Esophagus muscularis mucosa (tissue), 4 donors: ENCODE measurements at regions not wholly inside any gene's neighbourhood (a gene's known extent, or its start where the extent isn't known, plus 50 kb on each side); places are given as distances from the start of the nearest gene placed in this dataset.

Experiments used
- CTCF ChIP-seq, 3 experiments: fragments of 200-600 bp in 2 of 3; fragments of 450-650 bp in 1 of 3; sonication (generic) in 2 of 3; IDR thresholded peaks; one replicate each; pipeline ENCODE4 v1.5.1; 2017 to 2019; ENCODE audit warnings: antibody characterized with exemption in 3 of 3, mild to moderate bottlenecking in 2 of 3, moderate library complexity in 1 of 3
- EP300 ChIP-seq: sonication (generic); formaldehyde crosslinking; IDR thresholded peaks from one replicate; pipeline ENCODE4 v1.6.1; 2017; ENCODE audit warnings: antibody characterized with exemption
- POLR2A ChIP-seq: fragments of 450-650 bp; IDR thresholded peaks from one replicate; pipeline ENCODE4 v1.6.1; 2017; ENCODE audit warnings: antibody characterized with exemption, moderate library complexity, mild to moderate bottlenecking, low read depth
- POLR2AphosphoS5 ChIP-seq, 2 donors: sonication (generic); formaldehyde crosslinking; IDR thresholded peaks; one replicate each; pipeline ENCODE4 v1.6.1; 2017; ENCODE audit warnings: antibody characterized with exemption in 2 of 2

- TF ChIP-seq CTCF (IDR thresholded peaks at IDR 0.05), result no peak
- TF ChIP-seq POLR2A, result no peak
- no peak for TF ChIP-seq EP300
- TF ChIP-seq POLR2AphosphoS5 (IDR thresholded peaks at IDR 0.05), result no peak
Observed at GRCh38 chr7:119630406-119630969, 642.5 kb upstream of the KCND2 start.
